Inflammatory macrophage treated with lipopolysaccharide for 4 hours (primary cell): ENCODE measurements at regions not wholly inside any gene's neighbourhood (a gene's known extent, or its start where the extent isn't known, plus 50 kb on each side); places are given as distances from the start of the nearest gene placed in this dataset.

Experiments
- DNase-seq: peaks from one replicate; pipeline ENCODE4 v3.0.0-alpha.2; 2020

DNA sequence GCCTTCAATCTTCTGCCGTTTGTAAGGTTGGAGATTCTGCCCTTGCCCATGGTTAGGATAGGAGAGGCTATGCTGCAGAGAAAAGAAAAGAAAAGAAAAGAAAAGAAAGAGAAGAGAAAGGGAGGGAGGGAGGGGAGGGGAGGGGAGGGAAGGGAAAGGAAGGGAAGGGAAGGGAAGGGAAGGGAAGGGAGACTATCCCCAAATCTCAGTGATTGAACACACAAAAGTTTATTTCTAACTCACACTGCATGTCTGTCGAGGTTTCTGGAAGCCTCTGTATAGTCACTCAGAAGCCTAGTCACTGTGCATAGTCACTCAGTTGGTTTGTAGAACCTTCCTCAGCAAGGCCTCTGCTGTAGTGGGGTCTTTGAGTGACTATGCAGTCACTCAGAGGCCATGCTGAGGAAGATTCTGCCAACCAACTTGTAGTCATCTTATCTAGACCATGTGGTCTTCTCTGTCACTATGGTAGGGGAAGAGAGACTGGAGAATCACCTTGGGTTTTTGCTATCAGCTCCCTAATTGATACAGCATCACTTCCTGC, 52.3 kb upstream of the ABCC9 start:
- DNase-seq = no peak

DNA sequence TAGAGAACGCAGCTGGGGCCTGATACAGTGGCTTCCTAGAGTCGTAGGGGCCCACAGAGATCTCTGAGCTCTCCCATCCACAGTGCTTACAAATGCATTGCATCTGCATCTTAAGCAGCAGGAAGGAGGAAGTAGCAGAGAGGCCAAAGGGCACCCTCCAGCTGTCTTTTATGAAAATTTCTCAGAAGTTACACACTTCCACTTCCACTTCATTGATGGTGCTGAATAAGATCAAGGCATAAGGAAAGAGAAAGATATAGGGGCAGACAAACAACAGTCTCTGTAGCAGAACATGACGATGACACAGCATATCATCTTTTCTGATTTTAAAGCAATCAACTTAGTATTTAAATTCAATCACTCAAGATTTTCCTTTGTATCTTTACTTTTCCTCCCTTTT, 51.6 kb upstream of the ABCC9 start:
- peak; percentile 79 for DNase-seq

DNA sequence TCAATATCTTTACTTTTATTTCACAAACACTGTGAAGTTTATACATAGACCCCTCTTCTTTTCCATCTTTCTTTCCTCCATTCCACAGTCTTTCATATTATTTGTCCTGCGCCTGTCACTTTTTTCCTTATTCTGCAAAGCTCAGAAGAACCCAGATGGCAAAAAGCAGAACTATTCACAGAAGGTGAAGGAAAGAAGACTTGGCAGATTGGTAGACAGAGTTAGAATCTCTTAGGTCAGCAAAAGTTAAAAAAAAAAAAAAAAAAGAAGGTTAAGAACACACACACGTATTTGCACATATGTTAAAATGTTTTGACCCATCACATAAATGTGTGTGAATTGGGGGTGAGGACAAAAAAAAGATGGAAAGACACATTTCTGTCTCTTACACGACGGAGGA, 50.3 kb upstream of the ABCC9 start:
- no peak for DNase-seq
